ENCODE measurements at regions not wholly inside any gene's neighbourhood (a gene's known extent, or its start where the extent isn't known, plus 50 kb on each side); places are given as distances from the start of the nearest gene placed in this dataset.
"Not testable (repeated sequence)": the region's sequence is repeated elsewhere in the genome, so short reads cannot be mapped to it uniquely, and the experiment has no call there.

DNA sequence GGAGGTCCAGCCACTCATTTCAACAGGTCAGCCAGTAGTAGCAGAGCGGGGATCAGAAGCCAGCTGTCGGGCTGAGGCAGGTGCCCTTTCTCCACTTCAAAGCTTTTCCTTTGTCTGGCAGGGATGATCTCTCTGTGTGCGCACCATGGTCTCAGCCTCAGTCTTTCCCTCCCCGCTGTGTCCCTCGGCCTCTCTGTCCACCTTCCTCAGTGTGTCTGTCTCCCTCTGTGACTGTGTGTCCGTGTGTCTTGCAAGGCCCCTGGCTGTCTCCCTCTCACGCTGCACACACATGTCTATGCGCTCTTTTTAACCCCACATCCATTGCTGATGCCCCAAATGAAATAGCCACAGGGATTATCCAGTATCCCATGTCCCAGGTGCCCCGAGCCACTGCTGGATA, 134.0 kb upstream of the ZNF469 start:
- not testable (repeated sequence) for DNase-seq (ENCODE audit: insufficient read length, low spot score); FAIRE-seq

DNA sequence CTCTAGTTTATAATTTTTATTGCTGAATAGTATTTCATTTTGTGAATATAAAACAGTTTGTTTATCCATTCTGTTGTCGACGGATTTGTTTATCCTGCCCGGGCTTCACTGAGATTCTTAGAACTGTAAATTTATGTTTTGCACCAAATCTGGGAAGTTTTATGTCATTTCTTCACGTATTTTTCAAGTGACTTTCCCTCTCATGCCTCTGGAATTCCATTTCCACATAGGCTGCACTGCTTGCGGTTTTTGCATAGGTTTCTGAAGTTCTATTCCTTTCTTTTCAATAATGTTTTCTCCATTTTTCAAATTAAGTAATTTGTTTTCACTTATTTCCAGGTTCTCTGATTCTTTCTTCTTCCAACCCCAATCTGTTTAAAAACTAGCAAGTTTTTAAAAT, 132.4 kb upstream of the ZNF469 start:
- not testable (repeated sequence) for DNase-seq (ENCODE audit: insufficient read length, low spot score); FAIRE-seq

DNA sequence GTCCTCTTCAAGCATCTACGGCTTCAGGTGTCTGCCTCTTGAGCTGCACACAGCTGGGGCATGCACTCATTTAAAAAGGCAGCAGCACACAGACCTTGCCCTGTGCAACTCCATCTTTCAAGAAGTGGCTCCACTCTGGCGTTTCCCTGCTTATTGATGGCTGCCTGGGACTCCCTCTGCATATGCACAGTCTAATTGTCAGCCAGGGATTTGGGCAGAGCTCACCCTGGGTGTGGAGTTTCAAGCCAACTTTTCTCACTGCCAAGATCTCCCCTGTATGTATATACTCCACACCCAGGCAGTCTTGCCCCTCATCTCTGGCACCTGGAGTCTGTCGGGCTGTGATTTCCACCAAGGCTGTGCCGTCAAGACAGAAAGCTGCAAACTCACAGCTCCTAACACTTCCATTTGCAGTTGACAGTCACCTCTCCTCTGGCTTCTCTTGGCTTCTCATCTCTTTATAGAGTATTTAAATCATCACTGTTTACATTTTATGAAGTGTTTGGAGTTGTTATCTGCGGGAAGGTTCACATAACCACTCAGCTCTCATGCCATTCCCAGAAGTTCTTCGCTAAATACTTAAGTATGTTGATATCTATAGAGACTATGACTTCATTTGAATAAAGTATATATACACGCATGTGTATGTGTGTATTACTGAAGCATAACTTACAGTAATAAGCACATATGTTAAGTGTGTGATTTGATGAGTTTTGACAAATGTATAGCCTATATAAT, 130.5 kb upstream of the ZNF469 start:
- DNase-seq (ENCODE audit: insufficient read length, low spot score); FAIRE-seq: not testable (repeated sequence)

DNA sequence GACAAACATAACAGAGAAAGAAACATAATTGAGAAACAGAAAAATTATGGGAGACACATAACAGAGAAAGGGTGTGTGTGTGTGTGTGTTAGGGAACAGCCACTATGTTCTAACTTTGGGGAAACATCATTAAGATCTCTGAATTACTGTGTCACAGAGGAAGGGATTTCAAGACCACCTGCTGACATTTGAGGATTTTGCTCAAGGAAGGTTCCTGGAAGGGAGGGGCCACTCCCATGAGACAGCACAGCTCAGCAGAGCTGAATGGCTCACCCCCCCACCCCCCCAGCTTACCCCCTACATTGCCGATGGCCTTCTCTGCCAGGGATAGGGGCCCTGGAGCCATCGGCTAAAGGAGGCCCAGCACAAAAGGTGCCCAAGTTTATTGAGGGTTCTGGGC, 124.6 kb upstream of the ZNF469 start:
- not testable (repeated sequence) for FAIRE-seq; DNase-seq (ENCODE audit: insufficient read length, low spot score)

DNA sequence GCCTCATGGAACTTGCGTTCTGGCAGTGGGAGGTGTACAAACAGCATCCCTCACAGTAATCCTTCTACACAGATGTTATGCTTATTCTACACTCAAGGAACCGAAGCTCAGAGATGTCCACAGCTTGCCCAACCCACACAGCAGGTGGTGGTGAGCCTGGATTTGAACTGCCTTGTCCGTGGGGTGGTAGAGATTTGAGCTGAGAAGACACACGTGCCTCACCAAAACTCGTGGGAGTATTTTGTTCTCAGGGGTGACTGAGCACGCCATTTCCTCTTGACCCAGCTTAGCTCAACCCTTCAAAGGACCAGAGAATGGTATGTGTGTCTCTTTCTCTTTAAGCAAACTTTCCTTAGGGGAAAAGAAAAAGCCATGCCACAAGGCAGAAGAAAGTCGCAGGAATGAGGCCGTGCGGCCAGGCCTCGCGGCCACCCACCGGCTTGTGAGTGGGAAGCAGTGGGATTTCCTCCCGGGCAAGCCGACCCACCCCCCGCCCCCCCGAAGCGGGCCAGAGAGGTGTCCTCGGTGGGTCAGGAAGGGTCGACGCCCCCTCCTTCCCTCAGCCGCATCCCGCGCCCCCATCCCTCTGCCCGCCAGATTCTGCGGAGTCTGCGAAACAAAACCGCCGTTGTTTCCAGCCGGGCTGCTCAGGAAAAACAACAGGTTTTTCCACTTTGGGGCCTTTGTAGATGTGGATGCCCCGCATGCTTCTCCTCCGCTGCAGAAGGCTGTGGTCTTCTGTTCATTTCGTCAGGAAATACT, 123.8 kb upstream of the ZNF469 start:
- not testable (repeated sequence) for DNase-seq (ENCODE audit: insufficient read length, low spot score); FAIRE-seq

DNA sequence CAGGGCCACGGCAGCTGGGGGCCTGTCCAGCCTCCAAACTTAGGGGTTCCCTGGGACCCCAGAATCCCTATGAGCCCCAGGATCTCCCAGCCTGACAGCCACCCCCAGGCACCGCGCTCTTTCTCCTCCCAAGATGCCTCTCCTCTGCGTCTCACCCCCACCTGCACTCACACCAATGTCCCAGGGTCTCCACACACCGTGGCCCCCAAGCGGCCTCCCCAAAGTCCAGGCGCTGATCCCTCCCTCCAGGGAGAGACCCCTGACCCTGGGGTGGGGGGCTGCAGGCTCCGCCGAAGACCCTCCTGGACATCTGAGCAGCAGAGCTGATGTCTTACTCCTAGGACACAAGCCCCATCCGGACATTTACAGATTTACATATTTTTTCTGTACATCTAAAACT, 123.2 kb upstream of the ZNF469 start:
- not testable (repeated sequence) for DNase-seq (ENCODE audit: insufficient read length, low spot score); FAIRE-seq

DNA sequence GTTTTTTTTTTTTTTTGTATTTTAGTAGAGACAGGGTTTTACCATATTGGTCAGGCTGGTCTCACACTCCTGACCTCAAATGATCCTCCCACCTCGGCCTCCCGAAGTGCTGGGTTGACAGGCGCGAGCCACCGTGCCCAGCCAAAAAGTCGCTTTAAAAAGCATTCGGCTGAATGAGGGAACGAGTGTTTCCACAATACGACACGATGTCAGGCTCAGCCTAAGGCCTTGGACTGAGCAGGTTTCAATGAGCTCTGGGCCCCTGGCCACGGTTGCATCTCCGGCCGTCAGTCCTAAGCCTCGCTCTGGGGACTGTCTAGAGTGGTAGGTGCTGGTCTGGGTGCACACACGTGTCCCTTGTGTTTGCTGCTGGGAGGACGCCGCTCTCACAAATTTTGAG, 122.6 kb upstream of the ZNF469 start:
- FAIRE-seq; DNase-seq (ENCODE audit: insufficient read length, low spot score): not testable (repeated sequence)

DNA sequence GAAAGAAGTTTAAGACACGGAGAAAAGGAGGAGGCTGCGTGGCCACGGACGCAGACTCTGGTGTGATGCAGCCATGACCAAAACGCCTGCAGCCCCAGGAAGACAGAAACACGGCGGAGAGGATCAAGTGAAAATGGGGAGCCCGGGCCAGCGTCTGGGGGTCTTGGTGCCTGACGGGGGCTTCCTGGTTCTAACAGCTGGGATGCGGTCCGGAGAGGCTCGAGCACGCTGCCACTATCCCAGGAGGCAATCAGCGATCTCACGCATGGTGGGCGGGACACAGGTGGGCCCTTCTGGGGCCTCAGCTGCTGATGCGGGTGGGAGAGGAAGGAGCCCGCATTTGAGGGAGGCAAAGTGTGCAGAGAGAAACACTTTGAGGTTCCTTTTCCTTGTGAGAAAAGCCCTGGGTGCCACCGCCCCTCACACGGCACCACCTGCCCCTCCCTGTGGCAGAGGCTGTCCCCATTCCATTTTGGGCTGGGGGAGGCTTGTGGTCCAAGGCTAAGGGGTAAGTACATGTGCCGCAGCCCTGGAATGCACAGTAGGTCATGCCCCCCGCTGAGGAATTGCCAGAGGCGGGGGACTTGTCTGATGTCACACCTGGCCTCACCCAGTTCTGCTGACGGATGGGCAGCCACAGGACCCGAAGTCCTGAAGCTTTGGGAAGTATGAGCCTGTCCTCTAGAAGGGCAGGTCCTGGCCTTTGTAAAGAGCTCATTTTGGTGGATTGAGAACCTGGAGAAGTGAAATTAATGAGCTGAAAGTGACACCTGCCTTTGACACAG, 121.7 kb upstream of the ZNF469 start:
- DNase-seq (ENCODE audit: insufficient read length, low spot score); FAIRE-seq: not testable (repeated sequence)

DNA sequence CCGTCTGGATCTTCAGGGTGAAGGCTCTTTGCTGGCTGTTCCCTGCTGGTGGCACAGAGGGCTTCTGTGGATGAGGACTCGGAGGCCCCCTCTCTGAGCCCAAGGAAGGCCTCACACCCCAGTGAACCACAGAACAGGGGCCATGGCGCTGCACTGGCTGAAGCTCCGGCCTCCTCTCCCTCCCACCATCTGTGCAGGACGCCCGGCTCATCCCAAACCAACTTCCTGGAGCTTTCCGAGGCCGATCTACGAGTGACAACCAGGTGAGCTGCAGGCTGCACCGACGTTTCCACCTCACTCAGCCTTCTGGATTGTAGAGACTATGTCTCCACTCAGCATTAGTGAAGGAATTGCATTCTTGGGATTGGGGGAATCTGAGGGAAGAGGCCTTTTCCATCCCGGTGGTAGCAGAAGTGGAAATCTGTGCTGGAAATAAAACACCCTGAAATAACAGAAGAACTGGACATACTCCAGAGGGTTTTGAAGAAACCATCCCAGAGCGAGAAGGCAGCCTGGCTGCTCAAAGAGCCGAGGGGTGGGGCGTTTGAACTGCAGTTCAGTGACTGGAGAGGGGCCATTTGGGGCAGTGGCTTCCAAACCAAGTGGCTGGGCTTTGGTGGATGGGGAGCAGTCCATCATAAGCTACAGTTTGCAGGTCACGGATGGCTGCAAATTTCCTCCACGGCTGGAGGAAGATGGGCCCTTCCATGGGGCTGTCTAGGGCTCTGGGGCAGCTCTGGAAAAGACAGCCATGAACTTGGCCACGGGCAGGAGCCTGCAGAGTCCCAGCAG, 120.7 kb upstream of the ZNF469 start:
- not testable (repeated sequence) for DNase-seq (ENCODE audit: insufficient read length, low spot score); FAIRE-seq

DNA sequence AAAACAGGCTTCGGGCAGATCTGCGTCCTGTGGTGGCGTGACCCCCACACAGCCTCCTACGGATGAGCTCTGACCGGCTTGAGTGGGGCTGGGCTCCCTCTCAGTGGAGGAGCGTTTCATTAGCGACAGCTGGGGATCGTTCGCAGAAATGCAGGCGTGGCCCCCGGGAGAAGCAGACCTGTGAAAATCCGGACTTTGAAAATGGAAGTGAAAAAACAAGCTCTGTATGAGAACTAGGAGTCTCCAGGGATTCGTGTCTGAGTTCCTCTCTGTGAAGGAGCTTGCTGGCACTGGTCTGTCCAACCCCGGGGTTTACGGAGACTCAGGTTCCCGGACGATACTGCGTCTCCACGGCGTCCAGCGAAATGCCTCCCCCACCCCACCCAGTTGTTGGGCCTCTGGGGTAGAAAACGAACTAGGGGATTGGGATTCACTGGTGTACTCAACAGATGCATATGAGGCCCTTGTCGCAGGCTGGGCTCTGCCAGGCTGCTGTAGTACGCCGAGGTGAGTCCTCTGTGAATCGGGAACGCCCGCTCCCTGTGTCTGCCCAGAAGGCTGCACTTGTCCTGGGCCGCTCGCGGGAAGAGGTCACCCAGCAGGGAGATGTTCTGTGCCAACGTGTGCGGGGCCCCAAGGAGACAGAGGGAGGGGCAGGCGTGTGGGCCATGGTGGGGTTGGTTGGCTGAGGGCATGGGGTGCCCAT, 119.7 kb upstream of the ZNF469 start:
- not testable (repeated sequence) for DNase-seq (ENCODE audit: insufficient read length, low spot score); FAIRE-seq

DNA sequence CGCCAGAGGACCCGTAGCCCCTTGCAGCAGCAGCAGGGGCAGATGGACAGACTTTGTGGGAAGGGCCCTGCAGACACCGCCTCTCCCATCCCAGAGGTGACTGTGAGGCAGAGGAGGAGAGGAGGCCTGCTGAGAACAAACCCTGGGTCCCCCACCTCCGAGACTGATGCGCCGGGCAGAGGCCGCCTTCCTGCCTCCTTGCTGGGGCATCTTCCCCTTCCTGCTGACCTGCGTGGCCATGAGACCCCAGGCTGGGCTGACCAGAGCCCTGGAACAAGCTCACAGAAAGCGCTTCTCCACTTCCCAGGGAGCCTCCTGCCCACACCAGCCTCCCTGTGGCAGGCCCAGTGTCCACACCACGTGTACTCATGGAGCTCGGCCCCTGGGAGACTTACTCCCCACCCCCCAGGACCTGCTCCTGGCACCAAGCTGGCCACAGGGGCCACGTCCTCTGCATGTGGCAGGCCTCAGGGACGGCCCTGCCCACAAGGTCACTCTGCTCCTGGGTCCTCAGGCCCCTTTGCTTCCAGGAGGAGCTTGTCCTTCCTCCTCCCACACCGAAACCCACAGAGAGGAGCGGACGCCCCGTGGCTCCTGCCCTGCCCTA, 119.0 kb upstream of the ZNF469 start:
- not testable (repeated sequence) for FAIRE-seq; DNase-seq (ENCODE audit: insufficient read length, low spot score)

DNA sequence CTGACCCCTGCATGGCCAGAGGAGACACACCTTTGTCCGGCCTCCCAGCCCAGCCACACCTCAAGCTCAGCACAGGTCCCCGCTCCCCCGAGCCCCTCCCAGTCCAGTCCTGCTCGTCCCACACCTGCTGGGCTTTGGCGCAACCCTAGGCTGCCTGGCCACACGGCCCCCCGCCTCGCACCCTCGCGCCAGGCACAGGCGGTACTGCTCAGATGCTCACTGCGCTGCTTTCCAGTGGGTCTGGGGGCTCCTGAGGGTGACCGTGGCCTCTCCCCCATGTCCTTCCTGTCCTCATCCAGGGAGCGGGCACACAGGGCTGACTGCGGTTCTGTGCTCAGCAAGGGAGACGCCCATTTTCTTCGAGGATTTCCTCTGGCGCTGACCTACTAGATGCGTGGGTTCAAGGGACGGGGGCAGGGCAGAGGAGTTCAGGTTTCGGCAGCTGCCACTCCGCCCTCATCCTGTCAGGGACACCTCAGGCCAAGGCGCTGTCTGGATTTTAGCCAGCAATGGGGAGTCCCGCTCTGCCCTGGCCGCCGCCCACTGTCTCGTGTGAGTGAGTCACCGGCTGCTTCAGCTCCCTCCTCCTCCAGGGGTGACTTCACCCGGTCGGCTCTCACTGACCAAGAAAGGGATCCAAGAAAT, 118.0 kb upstream of the ZNF469 start:
- TF ChIP-seq POLR2A (IDR thresholded peaks at IDR 0.05; ENCODE audit: low read depth, low read length), result no peak
- DNase-seq (ENCODE audit: insufficient read length, low spot score), result peak; percentile 80
- peak; percentile 65 for FAIRE-seq

DNA sequence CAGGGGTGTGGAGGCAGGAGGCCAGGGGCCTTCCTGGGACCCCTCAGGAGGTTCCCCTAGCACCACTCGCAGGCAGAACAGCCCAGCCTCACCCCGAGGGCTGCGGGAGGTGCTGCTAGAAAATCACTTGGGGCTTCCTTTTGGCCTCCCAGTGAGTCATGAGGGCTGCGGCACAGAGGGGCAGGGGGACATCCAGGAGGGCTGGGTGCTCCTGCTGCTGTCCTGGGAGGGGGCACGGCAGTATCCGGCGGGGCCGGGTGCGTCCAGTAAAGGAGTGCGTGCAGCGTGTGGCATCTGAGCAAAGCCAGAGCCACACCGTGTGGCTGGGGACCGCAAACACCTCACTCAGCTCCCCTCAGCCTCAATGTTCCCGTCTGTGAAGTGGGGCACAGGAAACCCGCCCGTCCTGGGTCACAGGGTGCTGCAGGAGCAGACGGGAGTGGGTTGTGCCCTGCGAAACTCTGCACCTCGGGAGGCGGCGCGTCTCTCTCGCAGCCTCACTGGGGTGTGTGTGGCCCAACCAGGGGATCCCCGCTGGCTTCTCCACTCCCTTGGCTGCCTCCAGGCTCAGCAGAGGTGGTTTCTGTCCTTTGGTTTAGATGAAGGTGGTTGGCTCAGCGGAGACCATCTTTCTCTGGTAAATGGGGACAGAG, 117.3 kb upstream of the ZNF469 start:
- DNase-seq (ENCODE audit: insufficient read length, low spot score); FAIRE-seq: not testable (repeated sequence)

DNA sequence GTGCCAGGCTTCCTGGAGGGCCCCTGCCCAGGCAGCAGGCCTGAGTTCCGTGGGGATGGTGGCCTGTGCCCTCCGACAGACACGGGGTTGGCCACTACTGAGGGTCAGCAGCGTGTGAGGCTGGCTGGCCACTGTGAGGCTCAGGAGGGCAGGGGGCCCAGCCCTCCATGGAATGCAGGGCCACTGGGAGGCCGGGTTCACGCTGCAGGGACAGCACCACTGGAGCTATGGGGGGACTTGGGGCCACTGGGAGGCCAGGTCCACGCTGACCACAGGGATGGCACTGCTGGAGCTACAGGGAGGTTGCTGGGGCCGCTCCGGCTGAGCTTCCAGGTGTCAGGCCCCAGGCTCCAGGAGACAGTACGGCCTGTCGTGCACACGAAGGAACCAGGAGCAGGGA, 116.7 kb upstream of the ZNF469 start:
- not testable (repeated sequence) for DNase-seq (ENCODE audit: insufficient read length, low spot score); FAIRE-seq

DNA sequence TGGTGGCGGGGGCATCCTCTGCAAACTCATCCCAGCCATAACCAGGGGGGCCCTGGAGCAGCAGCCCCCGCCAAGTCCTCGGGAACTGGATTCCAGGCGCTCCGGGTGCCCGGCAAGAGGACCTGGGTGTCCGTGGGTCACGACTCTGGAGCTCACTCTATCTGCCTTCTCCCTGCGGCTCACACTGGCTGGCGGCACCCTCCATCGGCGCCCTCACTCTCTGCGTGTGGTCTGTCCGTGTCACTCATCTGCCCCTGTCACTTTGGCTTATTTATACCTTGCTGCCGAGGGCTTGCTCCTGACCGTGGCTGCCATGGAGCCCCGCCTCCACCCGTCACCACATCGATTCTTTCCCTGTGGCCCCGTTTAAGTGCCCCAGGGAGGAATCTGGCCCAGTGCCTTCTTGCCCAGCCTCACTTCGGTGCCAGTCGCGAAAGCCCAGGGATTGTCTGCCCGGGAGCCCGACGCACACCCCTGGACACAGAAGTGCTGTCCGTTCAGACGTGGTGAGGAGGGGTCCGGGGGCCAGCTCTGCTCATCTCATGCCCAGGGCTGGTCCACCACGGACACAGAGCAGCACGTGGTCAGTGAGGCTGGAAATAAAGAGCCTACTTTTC, 115.7 kb upstream of the ZNF469 start:
- DNase-seq (ENCODE audit: insufficient read length, low spot score); FAIRE-seq: not testable (repeated sequence)

DNA sequence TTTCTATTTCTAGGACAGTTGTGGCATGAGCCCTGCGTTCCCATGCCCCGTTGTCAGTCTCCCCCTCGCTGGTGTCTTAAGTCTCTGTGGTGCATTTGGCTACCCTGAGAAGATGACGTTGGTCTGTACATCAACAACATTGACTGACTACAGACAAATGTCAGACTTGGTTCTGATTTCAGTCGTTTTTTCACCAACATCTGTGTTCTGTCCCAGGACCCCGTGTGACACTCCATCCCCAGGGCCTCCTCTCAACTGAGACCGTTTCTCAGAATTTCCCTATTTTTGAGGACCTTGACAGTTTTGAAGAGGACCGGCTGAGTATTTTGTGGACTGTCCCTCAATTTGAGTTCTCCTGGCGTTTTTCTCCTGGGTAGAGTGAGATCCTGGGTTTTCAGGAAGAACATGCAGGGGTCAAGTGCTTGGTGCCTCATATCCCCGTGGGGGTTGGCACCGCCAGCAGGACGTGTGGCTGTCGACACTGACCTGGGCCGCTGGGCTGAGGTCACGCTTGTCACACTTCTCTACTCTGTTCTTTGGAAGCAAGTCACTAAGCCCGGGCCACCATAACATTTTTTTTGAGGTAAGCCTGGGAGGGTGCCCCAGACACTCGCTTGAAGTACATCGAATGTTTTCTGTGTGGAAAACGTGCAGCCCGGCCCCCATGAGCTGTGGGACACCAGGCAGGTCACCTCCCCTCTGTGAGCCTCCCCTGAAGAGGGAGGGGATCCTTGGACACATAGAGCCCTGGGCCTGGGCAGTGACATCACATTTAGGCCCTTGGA, 114.4 kb upstream of the ZNF469 start:
- DNase-seq (ENCODE audit: insufficient read length, low spot score); FAIRE-seq: not testable (repeated sequence)

Measured in H54 (cell line).